ENCODE measurements at regions not wholly inside any gene's neighbourhood (a gene's known extent, or its start where the extent isn't known, plus 50 kb on each side); places are given as distances from the start of the nearest gene placed in this dataset.

GRCh38 chr5:87803352-87803751 is 390.6 kb upstream of the CCNH start:
- intact Hi-C loops (cut with DNase I), result no loop called here
- H3K9me3 ChIP-seq, result no peaks in the 10 kb centered on the region
- TF ChIP-seq CTCF (IDR thresholded peaks at IDR 0.05), result no peak
- H3K27me3 ChIP-seq, result no peaks in the 10 kb centered on the region
- H3K4me3 ChIP-seq, result no peak overlapping the region
- H3K36me3 ChIP-seq, result no peaks in the 10 kb centered on the region
- DNase-seq (no peak), ATAC-seq (no peak), FAIRE-seq (no peak)
- H3K4me1 ChIP-seq, result no peaks in the 10 kb centered on the region
- H3K27ac ChIP-seq, result no peak overlapping the region

- no peak for FAIRE-seq
- H3K36me3 ChIP-seq, result no peaks in the 10 kb centered on the region
- no peaks in the 10 kb centered on the region for H3K4me1 ChIP-seq
- no peak overlapping the region for H3K27ac ChIP-seq
- ATAC-seq, result no peak
- WGBS, 2 donors, result 32 to 40% methylated on average over 4 of the region's 4 CpGs
- no peak for TF ChIP-seq CTCF (IDR thresholded peaks at IDR 0.05)
- intact Hi-C loops (cut with DNase I), result no loop called here
- H3K27me3 ChIP-seq, result peaks cover 0 to 6% (median 2%) of the 10 kb centered on the region in 4 donors
- no peak for DNase-seq
- no peak overlapping the region for H3K4me3 ChIP-seq
- no peaks in the 10 kb centered on the region for H3K9me3 ChIP-seq
Measured at GRCh38 chr5:87791869-87792268, 379.1 kb upstream of the CCNH start.

- TF ChIP-seq CTCF (IDR thresholded peaks at IDR 0.05), result no peak
- Histone ChIP-seq H3K27ac (no peak overlapping the region), H3K27me3 (peaks cover 0 to 11% (median 4%) of the 10 kb centered on the region in 4 donors), H3K4me1 (no peaks in the 10 kb centered on the region), H3K36me3 (no peaks in the 10 kb centered on the region), H3K9me3 (no peaks in the 10 kb centered on the region), H3K4me3 (no peak overlapping the region)
- intact Hi-C loops (cut with DNase I), result no loop called here
- no peak for ATAC-seq
- WGBS, 2 donors, result 32 to 52% methylated on average over 2 of the region's 2 CpGs
- no peak for FAIRE-seq
- DNase-seq, result no peak
Measured at GRCh38 chr5:87788416-87788815, 375.7 kb upstream of the CCNH start.

GRCh38 chr5:87787625-87788256 is 375.0 kb upstream of the CCNH start:
- Histone ChIP-seq H3K27me3 (peaks cover 0 to 17% (median 9%) of the 10 kb centered on the region in 4 donors), H3K36me3 (no peaks in the 10 kb centered on the region), H3K27ac (no peak overlapping the region), H3K4me1 (no peaks in the 10 kb centered on the region), H3K9me3 (no peaks in the 10 kb centered on the region), H3K4me3 (no peak overlapping the region)
- no peak for DNase-seq
- TF ChIP-seq CTCF (IDR thresholded peaks at IDR 0.05), result no peak
- intact Hi-C loops (cut with DNase I), result no loop called here
- WGBS, 2 donors, result 19 to 32% methylated on average over 2 of the region's 2 CpGs
- no peak for ATAC-seq
- no peak for FAIRE-seq

GRCh38 chr5:87787086-87787485 is 374.4 kb upstream of the CCNH start:
- no peaks in the 10 kb centered on the region for H3K9me3 ChIP-seq
- no peaks in the 10 kb centered on the region for H3K36me3 ChIP-seq
- H3K27ac ChIP-seq, result no peak overlapping the region
- H3K27me3 ChIP-seq, result peaks cover 0 to 22% (median 10%) of the 10 kb centered on the region in 4 donors
- intact Hi-C loops (cut with DNase I), result no loop called here
- ATAC-seq (no peak), FAIRE-seq (no peak), DNase-seq (no peak)
- H3K4me1 ChIP-seq, result no peaks in the 10 kb centered on the region
- no peak for TF ChIP-seq CTCF (IDR thresholded peaks at IDR 0.05)
- 44 to 49% methylated on average over 4 of the region's 4 CpGs for WGBS, 2 donors
- H3K4me3 ChIP-seq, result no peak overlapping the region

Measured in pancreas (tissue), 10 donors.